Astrocyte (in vitro differentiated cells and primary cell): ENCODE measurements at regions not wholly inside any gene's neighbourhood (a gene's known extent, or its start where the extent isn't known, plus 50 kb on each side); places are given as distances from the start of the nearest gene placed in this dataset.

ENCODE experiments used
- DNase-seq: peaks from one replicate; pipeline ENCODE4 v3.0.0-alpha.2; 2010; ENCODE audit warnings: low read depth
- FAIRE-seq: peaks from 2 replicates; lab custom pipeline; 2011; peaks lifted over from hg19 to GRCh38; lab: Jason Lieb, UNC
- H2AFZ ChIP-seq: 2 replicates; pipeline ENCODE4 v1.6.0; 2012; ENCODE audit warnings: low read depth, low read length, inconsistent platforms
- H3K27ac ChIP-seq: 2 replicates; pipeline ENCODE4 v1.5.1; 2011; ENCODE audit warnings: low read depth, low read length, inconsistent platforms
- H3K27me3 ChIP-seq: 2 replicates; pipeline ENCODE4 v1.6.0; 2011; ENCODE audit warnings: low read length, inconsistent platforms; ENCODE audit not compliant: insufficient read depth
- H3K36me3 ChIP-seq: 2 replicates; pipeline ENCODE4 v1.5.1; 2011; ENCODE audit warnings: low read length, inconsistent platforms; ENCODE audit not compliant: insufficient read depth
- H3K4me1 ChIP-seq: 2 replicates; pipeline ENCODE4 v1.5.1; 2011; ENCODE audit warnings: low read length, inconsistent platforms; ENCODE audit not compliant: insufficient read depth
- H3K4me2 ChIP-seq: 2 replicates; pipeline ENCODE4 v1.6.0; 2012; ENCODE audit warnings: low read length, inconsistent platforms
- H3K4me3 ChIP-seq: 2 replicates; pipeline ENCODE4 v1.5.1; 2011; ENCODE audit warnings: low read depth, mild to moderate bottlenecking, low read length, inconsistent platforms; ENCODE audit not compliant: insufficient read depth
- H3K79me2 ChIP-seq: 2 replicates; pipeline ENCODE4 v1.6.0; 2012; ENCODE audit warnings: mild to moderate bottlenecking, low read length, inconsistent platforms; ENCODE audit not compliant: insufficient read depth
- H3K9ac ChIP-seq: 2 replicates; pipeline ENCODE4 v1.6.0; 2012; ENCODE audit warnings: mild to moderate bottlenecking, low read length, inconsistent platforms
- H3K9me3 ChIP-seq: 2 replicates; pipeline ENCODE4 v1.5.1; 2012; ENCODE audit warnings: low read depth, mild to moderate bottlenecking, low read length, inconsistent platforms; ENCODE audit not compliant: insufficient read depth
- H4K20me1 ChIP-seq: 2 replicates; pipeline ENCODE4 v1.6.0; 2012; ENCODE audit warnings: low read length, inconsistent platforms; ENCODE audit not compliant: insufficient read depth
- H3K27ac Mint-ChIP-seq: one replicate; pipeline ENCODE4 v1.8.0; 2021; ENCODE audit warnings: mild to moderate bottlenecking, mixed read lengths; ENCODE audit not compliant: unreplicated experiment
- H3K27me3 Mint-ChIP-seq: one replicate; pipeline ENCODE4 v1.8.0; 2021; ENCODE audit warnings: low read depth, mixed read lengths; ENCODE audit not compliant: unreplicated experiment
- H3K36me3 Mint-ChIP-seq: one replicate; pipeline ENCODE4 v1.8.0; 2021; ENCODE audit warnings: low read depth, mixed read lengths; ENCODE audit not compliant: unreplicated experiment
- H3K4me1 Mint-ChIP-seq: one replicate; pipeline ENCODE4 v1.8.0; 2021; ENCODE audit warnings: low read depth, mixed read lengths; ENCODE audit not compliant: unreplicated experiment
- H3K4me3 Mint-ChIP-seq: one replicate; pipeline ENCODE4 v1.8.0; 2021; ENCODE audit warnings: mild to moderate bottlenecking, moderate library complexity, mixed read lengths; ENCODE audit not compliant: unreplicated experiment
- H3K9me3 Mint-ChIP-seq: one replicate; pipeline ENCODE4 v1.8.0; 2021; ENCODE audit warnings: mild to moderate bottlenecking, mixed read lengths; ENCODE audit not compliant: unreplicated experiment
- EZH2 ChIP-seq: IDR thresholded peaks from 2 replicates; pipeline ENCODE4 v1.6.1; 2012; ENCODE audit warnings: mild to moderate bottlenecking, low read length, inconsistent platforms; ENCODE audit not compliant: insufficient read depth
- TF ChIP-seq, protein P1 (sequence below): IDR thresholded peaks from 2 replicates; pipeline ENCODE4 v1.5.1; 2011; ENCODE audit warnings: low read depth, mild to moderate bottlenecking, inconsistent platforms, low read length, moderate library complexity; ENCODE audit not compliant: insufficient read depth

DNA sequence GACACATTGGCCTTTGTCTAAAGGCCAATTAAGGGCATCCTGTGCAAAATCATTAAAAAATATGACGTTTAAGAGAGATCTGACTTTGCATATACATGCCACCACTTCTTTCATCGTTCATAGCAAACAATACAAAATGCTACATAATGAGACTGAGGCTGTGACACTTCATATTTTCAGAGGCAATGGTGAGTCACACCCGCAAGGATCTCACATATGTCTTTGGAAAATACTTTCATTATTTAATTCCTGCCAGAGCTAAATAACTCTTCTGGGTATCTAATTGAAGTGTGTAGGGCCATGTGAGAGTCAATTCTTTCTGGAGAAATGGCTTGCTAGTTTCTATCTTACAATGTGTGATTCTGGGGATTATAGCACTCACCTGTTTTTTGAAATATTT is 222.8 kb upstream of the NLGN4Y start:
- H3K4me3 Mint-ChIP-seq: no peak overlapping the region
- Histone ChIP-seq H3K9me3 (no peaks in the 10 kb centered on the region), H3K9ac (no peak overlapping the region), H4K20me1 (no peaks in the 10 kb centered on the region), H3K4me3 (no peak overlapping the region), H3K4me2 (no peak overlapping the region), H3K27me3 (no peaks in the 10 kb centered on the region), H3K36me3 (no peaks in the 10 kb centered on the region), H2AFZ (no peak overlapping the region), H3K27ac (no peak overlapping the region), H3K79me2 (no peaks in the 10 kb centered on the region), H3K4me1 (no peaks in the 10 kb centered on the region)
- no peak overlapping the region for H3K27ac Mint-ChIP-seq
- no peaks in the 10 kb centered on the region for H3K36me3 Mint-ChIP-seq
- H3K4me1 Mint-ChIP-seq: no peaks in the 10 kb centered on the region
- FAIRE-seq (no peak), DNase-seq (no peak)
- no peak for TF ChIP-seq EZH2
- TF ChIP-seq, protein P1, sequence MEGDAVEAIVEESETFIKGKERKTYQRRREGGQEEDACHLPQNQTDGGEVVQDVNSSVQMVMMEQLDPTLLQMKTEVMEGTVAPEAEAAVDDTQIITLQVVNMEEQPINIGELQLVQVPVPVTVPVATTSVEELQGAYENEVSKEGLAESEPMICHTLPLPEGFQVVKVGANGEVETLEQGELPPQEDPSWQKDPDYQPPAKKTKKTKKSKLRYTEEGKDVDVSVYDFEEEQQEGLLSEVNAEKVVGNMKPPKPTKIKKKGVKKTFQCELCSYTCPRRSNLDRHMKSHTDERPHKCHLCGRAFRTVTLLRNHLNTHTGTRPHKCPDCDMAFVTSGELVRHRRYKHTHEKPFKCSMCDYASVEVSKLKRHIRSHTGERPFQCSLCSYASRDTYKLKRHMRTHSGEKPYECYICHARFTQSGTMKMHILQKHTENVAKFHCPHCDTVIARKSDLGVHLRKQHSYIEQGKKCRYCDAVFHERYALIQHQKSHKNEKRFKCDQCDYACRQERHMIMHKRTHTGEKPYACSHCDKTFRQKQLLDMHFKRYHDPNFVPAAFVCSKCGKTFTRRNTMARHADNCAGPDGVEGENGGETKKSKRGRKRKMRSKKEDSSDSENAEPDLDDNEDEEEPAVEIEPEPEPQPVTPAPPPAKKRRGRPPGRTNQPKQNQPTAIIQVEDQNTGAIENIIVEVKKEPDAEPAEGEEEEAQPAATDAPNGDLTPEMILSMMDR: no peak
- H3K9me3 Mint-ChIP-seq: peaks cover 2% of the 10 kb centered on the region
- no peaks in the 10 kb centered on the region for H3K27me3 Mint-ChIP-seq

DNA sequence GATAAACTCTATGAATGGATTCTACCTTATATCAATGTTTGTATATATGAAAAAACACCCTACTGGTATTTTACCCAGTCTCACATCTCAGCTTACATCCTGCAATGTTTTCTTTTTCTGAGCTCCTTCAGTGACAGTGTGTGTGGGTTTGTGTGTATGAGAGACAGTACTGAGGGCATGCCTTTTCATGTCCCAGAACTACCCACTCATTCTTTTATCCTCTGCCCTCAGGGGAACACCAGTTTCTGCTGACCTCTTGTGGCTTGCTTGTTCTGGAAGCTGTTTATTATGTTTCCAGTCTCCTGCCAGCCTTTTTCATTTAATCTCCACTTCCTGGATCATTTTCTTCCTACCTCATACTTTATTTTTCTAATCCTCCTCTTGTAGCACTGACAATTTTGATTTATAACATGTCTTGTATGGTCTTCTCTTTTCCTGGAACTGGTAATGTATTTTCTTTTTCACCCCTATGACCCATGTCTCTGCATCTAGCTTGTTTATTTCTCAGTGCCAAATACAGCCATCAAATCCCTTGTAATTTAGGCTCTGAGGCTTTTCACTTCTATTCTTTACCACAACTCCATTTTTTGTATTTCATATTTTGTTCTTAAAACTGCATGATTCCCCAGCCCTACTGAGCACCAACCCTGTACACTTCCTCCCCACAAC is 195.5 kb upstream of the NLGN4Y start:
- Histone ChIP-seq H3K9me3 (no peaks in the 10 kb centered on the region), H4K20me1 (no peaks in the 10 kb centered on the region), H3K27ac (no peak overlapping the region), H3K9ac (no peak overlapping the region), H3K27me3 (no peaks in the 10 kb centered on the region), H3K4me2 (no peak overlapping the region), H3K36me3 (no peaks in the 10 kb centered on the region), H3K4me3 (no peak overlapping the region), H2AFZ (no peak overlapping the region), H3K4me1 (no peaks in the 10 kb centered on the region), H3K79me2 (no peaks in the 10 kb centered on the region)
- TF ChIP-seq, protein P1: no peak
- TF ChIP-seq EZH2: no peak
- Mint-ChIP-seq H3K9me3 (no peaks in the 10 kb centered on the region), H3K4me3 (no peak overlapping the region), H3K27ac (peak overlapping the region; percentile 84), H3K4me1 (peaks cover 13% of the 10 kb centered on the region), H3K27me3 (no peaks in the 10 kb centered on the region), H3K36me3 (no peaks in the 10 kb centered on the region)
- no peak for DNase-seq
- FAIRE-seq: no peak

DNA sequence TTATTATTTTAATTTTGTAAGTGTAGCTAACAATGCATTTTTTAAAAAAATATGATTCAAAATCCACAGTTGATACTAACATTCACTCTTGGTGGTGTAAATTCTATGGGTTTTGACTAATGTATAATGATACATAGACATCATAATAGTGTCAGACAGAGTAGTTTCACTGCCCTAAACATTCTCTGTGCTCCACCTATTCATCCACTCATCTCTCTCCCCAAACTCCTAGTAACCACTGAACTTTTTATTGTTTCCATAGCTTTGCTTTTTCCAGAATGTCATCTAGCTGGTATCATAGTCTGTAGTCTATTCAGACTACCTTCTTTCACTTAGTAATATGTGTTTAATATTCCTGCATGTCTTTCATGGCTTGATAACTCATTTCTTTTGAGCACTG is 194.0 kb upstream of the NLGN4Y start:
- no peaks in the 10 kb centered on the region for H3K79me2 ChIP-seq
- DNase-seq: no peak
- H3K9me3 ChIP-seq: no peaks in the 10 kb centered on the region
- no peak for FAIRE-seq
- TF ChIP-seq EZH2: no peak
- TF ChIP-seq, protein P1: no peak
- H3K4me1 ChIP-seq: no peaks in the 10 kb centered on the region
- no peak overlapping the region for H3K4me2 ChIP-seq
- no peaks in the 10 kb centered on the region for H3K27me3 ChIP-seq
- H3K4me3 Mint-ChIP-seq: no peak overlapping the region
- no peaks in the 10 kb centered on the region for H3K9me3 Mint-ChIP-seq
- no peak overlapping the region for H3K27ac Mint-ChIP-seq
- no peak overlapping the region for H3K4me3 ChIP-seq
- H4K20me1 ChIP-seq: no peaks in the 10 kb centered on the region
- H3K4me1 Mint-ChIP-seq: peaks cover 13% of the 10 kb centered on the region
- H2AFZ ChIP-seq: no peak overlapping the region
- H3K27ac ChIP-seq: no peak overlapping the region
- no peaks in the 10 kb centered on the region for H3K36me3 Mint-ChIP-seq
- H3K27me3 Mint-ChIP-seq: no peaks in the 10 kb centered on the region
- no peaks in the 10 kb centered on the region for H3K36me3 ChIP-seq
- no peak overlapping the region for H3K9ac ChIP-seq
